B cell (primary cell): ENCODE measurements at regions not wholly inside any gene's neighbourhood (a gene's known extent, or its start where the extent isn't known, plus 50 kb on each side); places are given as distances from the start of the nearest gene placed in this dataset.
A peak's percentile ranks its signal among the peaks of the same experiment; 100 is the strongest.
"Not testable (repeated sequence)": the region's sequence is repeated elsewhere in the genome, so short reads cannot be mapped to it uniquely, and the experiment has no call there.

Source experiments
- ATAC-seq: fragments of 200-7000 bp; cut with Tn5 transposase; one replicate; pipeline ENCODE4 v1.10.0; 2021; ENCODE audit warnings: low read depth, mild to moderate bottlenecking, moderate number of reproducible peaks, moderate library complexity
- CTCF ChIA-PET: fragments of 350-600 bp; sonication (Branson Sonifier 250); formaldehyde crosslinking; loops from one replicate; lab custom pipeline; 2021; ENCODE audit warnings: antibody characterized with exemption, inconsistent platforms; lab: Charles Lee
- POLR2A ChIA-PET: fragments of 350-600 bp; sonication (Branson Sonifier 250); formaldehyde crosslinking; loops from one replicate; lab custom pipeline; 2021; ENCODE audit warnings: antibody characterized with exemption; lab: Charles Lee
- DNase-seq: peaks from one replicate; pipeline ENCODE4 v3.0.0; 2013
- H2AFZ ChIP-seq: 2 replicates; pipeline ENCODE4 v1.6.1; 2012; ENCODE audit warnings: mild to moderate bottlenecking, low read depth, low read length; ENCODE audit not compliant: insufficient read depth, poor library complexity, severe bottlenecking
- H3K27ac ChIP-seq, 2 donors: 1 replicate in 1 of 2; 2 replicates in 1 of 2; pipeline ENCODE4 v1.5.1; 2012 to 2013; ENCODE audit warnings: low read length in 2 of 2, mild to moderate bottlenecking in 2 of 2, moderate library complexity in 1 of 2
- H3K27me3 ChIP-seq, 4 experiments: fragments of 200-600 bp in 1 of 4; sonication (generic) in 1 of 4; replicated peaks in 1 of 4; 1 replicate in 2 of 4; 2 replicates in 2 of 4; pipeline versions ENCODE4 v1.6.1 to v1.7.0; 2013 to 2016; ENCODE audit warnings: low read length in 3 of 4, mild to moderate bottlenecking in 2 of 4, mixed read lengths in 1 of 4, moderate library complexity in 1 of 4; ENCODE audit not compliant: insufficient read depth in 4 of 4, control insufficient read depth in 3 of 4; ENCODE audit errors: control extremely low read depth in 1 of 4
- H3K36me3 ChIP-seq, 2 experiments: replicated peaks in 1 of 2; 1 replicate in 1 of 2; 2 replicates in 1 of 2; pipeline versions ENCODE4 v1.6.1 to v1.7.1; 2013; ENCODE audit warnings: low read length in 1 of 2; ENCODE audit not compliant: insufficient read depth in 2 of 2, control insufficient read depth in 1 of 2; ENCODE audit errors: control extremely low read depth in 1 of 2, extremely low read depth in 1 of 2
- H3K4me1 ChIP-seq, 2 donors: fragments of 200-600 bp in 1 of 2; sonication (generic) in 1 of 2; 1 replicate in 1 of 2; 2 replicates in 1 of 2; pipeline versions ENCODE4 v1.5.1 to v1.6.1; 2013 to 2017; ENCODE audit warnings: low read length in 2 of 2; ENCODE audit not compliant: control insufficient read depth in 2 of 2, insufficient read depth in 2 of 2
- H3K4me2 ChIP-seq: replicated peaks from 2 replicates; pipeline ENCODE3; 2012; ENCODE audit warnings: mild to moderate bottlenecking, low read depth, low read length; ENCODE audit not compliant: poor library complexity, severe bottlenecking
- H3K4me3 ChIP-seq, 5 experiments: fragments of 200-600 bp in 1 of 5; sonication (generic) in 1 of 5; 1 replicate in 3 of 5; 2 replicates in 2 of 5; pipeline versions ENCODE4 v1.5.1 to v1.7.0; 2011 to 2016; ENCODE audit warnings: low read length in 4 of 5, mild to moderate bottlenecking in 4 of 5, low read depth in 2 of 5, control low read depth in 1 of 5, moderate library complexity in 1 of 5; ENCODE audit not compliant: insufficient read depth in 1 of 5; ENCODE audit errors: control extremely low read depth in 1 of 5, extremely low read depth in 1 of 5
- H3K79me2 ChIP-seq: fragments of 200-600 bp; sonication (generic); one replicate; pipeline ENCODE4 v1.6.0; 2016; ENCODE audit warnings: low read length; ENCODE audit not compliant: control insufficient read depth, insufficient read depth
- H3K9ac ChIP-seq: fragments of 200-600 bp; sonication (generic); 2 replicates; pipeline ENCODE4 v1.6.1; 2017; ENCODE audit warnings: mild to moderate bottlenecking, low read length, moderate library complexity
- H3K9me3 ChIP-seq, 3 donors: one replicate each; pipeline versions ENCODE4 v1.6.1 to v1.7.1; 2013; ENCODE audit warnings: low read length in 2 of 3; ENCODE audit not compliant: control insufficient read depth in 2 of 3, insufficient read depth in 1 of 3; ENCODE audit errors: control extremely low read depth in 1 of 3
- H4K20me1 ChIP-seq: 2 replicates; pipeline ENCODE4 v1.6.0; 2012; ENCODE audit warnings: mild to moderate bottlenecking, low read length; ENCODE audit not compliant: insufficient read depth, control insufficient read depth, poor library complexity, severe bottlenecking
- H3K27ac Mint-ChIP-seq: one replicate; pipeline ENCODE4 v1.8.0; 2021; ENCODE audit warnings: mixed read lengths
- H3K27me3 Mint-ChIP-seq: one replicate; pipeline ENCODE4 v1.8.0; 2021; ENCODE audit warnings: mixed read lengths
- H3K4me1 Mint-ChIP-seq: one replicate; pipeline ENCODE4 v1.8.0; 2021; ENCODE audit warnings: mixed read lengths
- H3K4me3 Mint-ChIP-seq: one replicate; pipeline ENCODE4 v1.8.0; 2021; ENCODE audit warnings: mixed read lengths
- H3K9me3 Mint-ChIP-seq: one replicate; pipeline ENCODE4 v1.8.0; 2022; ENCODE audit warnings: mixed read lengths; ENCODE audit not compliant: insufficient read depth
- WGBS: methylation state at CpG from one replicate; pipeline ENCODE4 v1.1.5; 2013; ENCODE audit warnings: missing lambda C conversion rate; ENCODE audit not compliant: insufficient coverage; 5-methylcytosine and 5-hydroxymethylcytosine counted together
- intact Hi-C: fragments of 100-400 bp; cut with micrococcal nuclease; formaldehyde crosslinking; loops from one replicate; pipeline ENCODE4 v1.10.0; 2022

DNA sequence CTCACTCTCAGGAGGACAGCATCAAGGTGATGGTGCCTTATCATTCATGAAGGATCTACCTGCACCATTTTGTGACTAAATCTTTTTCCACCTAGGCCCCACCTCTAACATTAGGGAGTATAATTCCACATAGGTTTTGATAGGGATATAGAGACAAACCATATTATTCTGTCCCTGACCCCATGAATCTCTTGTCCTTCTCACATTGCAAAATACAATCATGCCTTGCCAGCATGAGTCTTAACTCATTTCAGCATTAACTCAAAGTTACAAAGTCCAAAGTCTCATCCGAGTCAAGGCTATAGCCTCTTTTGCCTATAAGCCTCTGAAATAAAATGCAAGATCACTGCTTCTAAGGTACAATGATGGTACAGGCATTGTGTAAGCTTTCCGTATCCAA lies 111.5 kb upstream of the CTSV start:
- H2AFZ ChIP-seq, H3K4me1 ChIP-seq, H3K9me3 Mint-ChIP-seq, H3K27ac Mint-ChIP-seq, H3K27me3 Mint-ChIP-seq, H3K9me3 ChIP-seq, H3K4me3 Mint-ChIP-seq, H3K27me3 ChIP-seq, H3K4me1 Mint-ChIP-seq, intact Hi-C loops, H3K36me3 ChIP-seq, H3K27ac ChIP-seq, ATAC-seq, H3K4me2 ChIP-seq, DNase-seq, H3K4me3 ChIP-seq, H3K79me2 ChIP-seq, POLR2A ChIA-PET, CTCF ChIA-PET, H3K9ac ChIP-seq, H4K20me1 ChIP-seq: not testable (repeated sequence)
- 100% methylated on average over 1 of the region's 2 CpGs for WGBS

- H3K27me3 ChIP-seq, H3K36me3 ChIP-seq, H3K27ac Mint-ChIP-seq, ATAC-seq, H3K4me3 ChIP-seq, H4K20me1 ChIP-seq, H2AFZ ChIP-seq, H3K9me3 Mint-ChIP-seq, CTCF ChIA-PET, intact Hi-C loops, H3K27me3 Mint-ChIP-seq, H3K4me1 ChIP-seq, H3K4me2 ChIP-seq, DNase-seq, H3K27ac ChIP-seq, H3K9me3 ChIP-seq, H3K9ac ChIP-seq, POLR2A ChIA-PET, H3K4me3 Mint-ChIP-seq, H3K79me2 ChIP-seq: not testable (repeated sequence)
- H3K4me1 Mint-ChIP-seq, result peaks cover 10% of the 10 kb centered on the region
- 100% methylated on average over 3 of the region's 3 CpGs for WGBS
These were observed 109.5 kb upstream of the CTSV start for GRCh38 chr9:97148428-97148827.

- H3K9me3 ChIP-seq, H3K36me3 ChIP-seq, H4K20me1 ChIP-seq, ATAC-seq, H3K4me2 ChIP-seq, H2AFZ ChIP-seq, H3K27me3 ChIP-seq, H3K9ac ChIP-seq, intact Hi-C loops, H3K79me2 ChIP-seq, CTCF ChIA-PET, H3K27ac ChIP-seq, H3K9me3 Mint-ChIP-seq, H3K27ac Mint-ChIP-seq, H3K4me3 ChIP-seq, H3K27me3 Mint-ChIP-seq, H3K4me1 ChIP-seq, H3K4me3 Mint-ChIP-seq, POLR2A ChIA-PET: not testable (repeated sequence)
- peak; percentile 12 for DNase-seq
- H3K4me1 Mint-ChIP-seq, result peaks cover 10% of the 10 kb centered on the region
These were observed 106.7 kb upstream of the CTSV start for GRCh38 chr9:97145680-97146079.
